ENCODE measurements at regions not wholly inside any gene's neighbourhood (a gene's known extent, or its start where the extent isn't known, plus 50 kb on each side); places are given as distances from the start of the nearest gene placed in this dataset.
A peak's percentile ranks its signal among the peaks of the same experiment; 100 is the strongest.

- no peaks in the 10 kb centered on the region for H3K27me3 Mint-ChIP-seq (ENCODE audit: low read depth)
- ATAC-seq (no peak), DNase-seq (ENCODE audit: low spot score) (no peak)
- TF ChIP-seq, protein P1, sequence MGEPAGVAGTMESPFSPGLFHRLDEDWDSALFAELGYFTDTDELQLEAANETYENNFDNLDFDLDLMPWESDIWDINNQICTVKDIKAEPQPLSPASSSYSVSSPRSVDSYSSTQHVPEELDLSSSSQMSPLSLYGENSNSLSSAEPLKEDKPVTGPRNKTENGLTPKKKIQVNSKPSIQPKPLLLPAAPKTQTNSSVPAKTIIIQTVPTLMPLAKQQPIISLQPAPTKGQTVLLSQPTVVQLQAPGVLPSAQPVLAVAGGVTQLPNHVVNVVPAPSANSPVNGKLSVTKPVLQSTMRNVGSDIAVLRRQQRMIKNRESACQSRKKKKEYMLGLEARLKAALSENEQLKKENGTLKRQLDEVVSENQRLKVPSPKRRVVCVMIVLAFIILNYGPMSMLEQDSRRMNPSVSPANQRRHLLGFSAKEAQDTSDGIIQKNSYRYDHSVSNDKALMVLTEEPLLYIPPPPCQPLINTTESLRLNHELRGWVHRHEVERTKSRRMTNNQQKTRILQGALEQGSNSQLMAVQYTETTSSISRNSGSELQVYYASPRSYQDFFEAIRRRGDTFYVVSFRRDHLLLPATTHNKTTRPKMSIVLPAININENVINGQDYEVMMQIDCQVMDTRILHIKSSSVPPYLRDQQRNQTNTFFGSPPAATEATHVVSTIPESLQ (CRISPR knock-in tag; IDR thresholded peaks at IDR 0.05), result no peak
- no peak for TF ChIP-seq ZNF219 (CRISPR knock-in tag; IDR thresholded peaks at IDR 0.05; ENCODE audit: borderline replicate concordance)
- no peak overlapping the region for H3K4me3 Mint-ChIP-seq
- no peaks in the 10 kb centered on the region for H3K9me3 Mint-ChIP-seq
- CTCF ChIA-PET, result no interaction called here
- POLR2A ChIA-PET, result no interaction called here
- H3K4me1 Mint-ChIP-seq, result peaks cover 5% of the 10 kb centered on the region
- H3K36me3 Mint-ChIP-seq, result no peaks in the 10 kb centered on the region
- H3K27ac Mint-ChIP-seq, result no peak overlapping the region
Measured at GRCh38 chr10:59102394-59102793, 74.0 kb upstream of the PHYHIPL start.

DNA sequence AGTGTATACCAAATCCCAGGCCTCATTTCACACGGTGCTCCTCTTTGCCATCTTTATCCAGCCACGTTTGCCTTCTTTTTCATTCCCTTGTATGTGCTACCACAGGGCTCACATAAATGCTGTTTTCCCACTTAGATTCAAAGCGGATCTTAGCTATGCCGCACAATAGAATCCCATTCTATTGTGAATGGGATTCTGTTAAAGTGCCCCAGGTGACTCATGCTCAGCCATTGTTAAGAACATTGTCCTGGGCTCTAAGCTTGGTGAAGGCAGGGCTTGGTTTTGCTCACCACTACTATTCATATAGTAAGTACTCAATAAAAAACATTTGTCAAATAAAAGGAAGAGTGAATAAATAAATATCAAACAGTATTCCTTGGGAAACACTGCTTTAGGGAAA, 72.3 kb upstream of the PHYHIPL start:
- Mint-ChIP-seq H3K27me3 (ENCODE audit: low read depth) (no peaks in the 10 kb centered on the region), H3K4me1 (peaks cover 5% of the 10 kb centered on the region), H3K36me3 (no peaks in the 10 kb centered on the region), H3K9me3 (no peaks in the 10 kb centered on the region), H3K4me3 (no peak overlapping the region), H3K27ac (no peak overlapping the region)
- POLR2A ChIA-PET, result no interaction called here
- ATAC-seq, result peak; percentile 80
- CTCF ChIA-PET, result interaction anchor here (0.5 kb wide), 1 partner anchor 949 kb away, joined by 3 read pairs; no protein-coding TSS in a partner anchor
- DNase-seq (ENCODE audit: low spot score), result no peak
- no peak for TF ChIP-seq OVOL2 (CRISPR knock-in tag; IDR thresholded peaks at IDR 0.05; ENCODE audit: borderline replicate concordance)
- no peak for TF ChIP-seq PRDM15 (CRISPR knock-in tag; IDR thresholded peaks at IDR 0.05)
- no peak for TF ChIP-seq ZNF423 (CRISPR knock-in tag; IDR thresholded peaks at IDR 0.05)
- TF ChIP-seq GRHL2 (CRISPR knock-in tag; IDR thresholded peaks at IDR 0.05; ENCODE audit: insufficient replicate concordance, severe bottlenecking), result no peak
- no peak for TF ChIP-seq ZBTB21 (CRISPR knock-in tag; IDR thresholded peaks at IDR 0.05; ENCODE audit: borderline replicate concordance)
- TF ChIP-seq, protein P2, sequence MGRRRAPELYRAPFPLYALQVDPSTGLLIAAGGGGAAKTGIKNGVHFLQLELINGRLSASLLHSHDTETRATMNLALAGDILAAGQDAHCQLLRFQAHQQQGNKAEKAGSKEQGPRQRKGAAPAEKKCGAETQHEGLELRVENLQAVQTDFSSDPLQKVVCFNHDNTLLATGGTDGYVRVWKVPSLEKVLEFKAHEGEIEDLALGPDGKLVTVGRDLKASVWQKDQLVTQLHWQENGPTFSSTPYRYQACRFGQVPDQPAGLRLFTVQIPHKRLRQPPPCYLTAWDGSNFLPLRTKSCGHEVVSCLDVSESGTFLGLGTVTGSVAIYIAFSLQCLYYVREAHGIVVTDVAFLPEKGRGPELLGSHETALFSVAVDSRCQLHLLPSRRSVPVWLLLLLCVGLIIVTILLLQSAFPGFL (CRISPR knock-in tag; IDR thresholded peaks at IDR 0.05; ENCODE audit: borderline replicate concordance), result no peak
- no peak for TF ChIP-seq ZNF281 (CRISPR knock-in tag; IDR thresholded peaks at IDR 0.05)
- TF ChIP-seq ATF1 (CRISPR knock-in tag; IDR thresholded peaks at IDR 0.05), result no peak
- no peak for TF ChIP-seq CREM (CRISPR knock-in tag; IDR thresholded peaks at IDR 0.05)
- no peak for TF ChIP-seq ZNF425 (CRISPR knock-in tag; conservative IDR thresholded peaks at IDR 0.05)
- no peak for TF ChIP-seq AR (CRISPR knock-in tag; IDR thresholded peaks at IDR 0.05)
- no peak for TF ChIP-seq PRRX2 (CRISPR knock-in tag; IDR thresholded peaks at IDR 0.05)
- TF ChIP-seq GTF2I (CRISPR knock-in tag; conservative IDR thresholded peaks at IDR 0.05), result no peak
- no peak for TF ChIP-seq ELF4 (CRISPR knock-in tag; IDR thresholded peaks at IDR 0.05; ENCODE audit: low read depth)
- TF ChIP-seq HMGA2 (CRISPR knock-in tag; IDR thresholded peaks at IDR 0.05), result no peak
- no peak for TF ChIP-seq JUN (CRISPR knock-in tag; IDR thresholded peaks at IDR 0.05)
